Ovary (tissue), 3 donors: ENCODE measurements at regions not wholly inside any gene's neighbourhood (a gene's known extent, or its start where the extent isn't known, plus 50 kb on each side); places are given as distances from the start of the nearest gene placed in this dataset.

Source experiments
- EP300 ChIP-seq: sonication (generic); formaldehyde crosslinking; IDR thresholded peaks from one replicate; pipeline ENCODE4 v1.6.1; 2017; ENCODE audit warnings: antibody characterized with exemption
- POLR2A ChIP-seq: fragments of 450-650 bp; IDR thresholded peaks from one replicate; pipeline ENCODE4 v1.6.1; 2017; ENCODE audit warnings: antibody characterized with exemption, mild to moderate bottlenecking, moderate library complexity
- TF ChIP-seq, protein P1 (sequence below), 3 donors: fragments of 450-650 bp in 2 of 3; fragments of 200-600 bp in 1 of 3; IDR thresholded peaks; one replicate each; pipeline versions ENCODE4 v1.5.1 to v1.8.0; 2016 to 2022; ENCODE audit warnings: antibody characterized with exemption in 3 of 3, mild to moderate bottlenecking in 1 of 3
- donor health status: DM: no; HTN: no; CAD: no.

GRCh38 chr20:40741507-40742106 lies 52.6 kb upstream of the MAFB start:
- TF ChIP-seq, protein P1, sequence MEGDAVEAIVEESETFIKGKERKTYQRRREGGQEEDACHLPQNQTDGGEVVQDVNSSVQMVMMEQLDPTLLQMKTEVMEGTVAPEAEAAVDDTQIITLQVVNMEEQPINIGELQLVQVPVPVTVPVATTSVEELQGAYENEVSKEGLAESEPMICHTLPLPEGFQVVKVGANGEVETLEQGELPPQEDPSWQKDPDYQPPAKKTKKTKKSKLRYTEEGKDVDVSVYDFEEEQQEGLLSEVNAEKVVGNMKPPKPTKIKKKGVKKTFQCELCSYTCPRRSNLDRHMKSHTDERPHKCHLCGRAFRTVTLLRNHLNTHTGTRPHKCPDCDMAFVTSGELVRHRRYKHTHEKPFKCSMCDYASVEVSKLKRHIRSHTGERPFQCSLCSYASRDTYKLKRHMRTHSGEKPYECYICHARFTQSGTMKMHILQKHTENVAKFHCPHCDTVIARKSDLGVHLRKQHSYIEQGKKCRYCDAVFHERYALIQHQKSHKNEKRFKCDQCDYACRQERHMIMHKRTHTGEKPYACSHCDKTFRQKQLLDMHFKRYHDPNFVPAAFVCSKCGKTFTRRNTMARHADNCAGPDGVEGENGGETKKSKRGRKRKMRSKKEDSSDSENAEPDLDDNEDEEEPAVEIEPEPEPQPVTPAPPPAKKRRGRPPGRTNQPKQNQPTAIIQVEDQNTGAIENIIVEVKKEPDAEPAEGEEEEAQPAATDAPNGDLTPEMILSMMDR (IDR thresholded peaks at IDR 0.05) = no peak
- TF ChIP-seq POLR2A = no peak
- no peak for TF ChIP-seq EP300
